Cardiac muscle cell (in vitro differentiated cells and primary cell): ENCODE measurements at regions not wholly inside any gene's neighbourhood (a gene's known extent, or its start where the extent isn't known, plus 50 kb on each side); places are given as distances from the start of the nearest gene placed in this dataset.
A peak's percentile ranks its signal among the peaks of the same experiment; 100 is the strongest.
"Not testable (repeated sequence)": the region's sequence is repeated elsewhere in the genome, so short reads cannot be mapped to it uniquely, and the experiment has no call there.

Experiments
- DNase-seq, 2 donors: peaks; one replicate each; pipeline versions ENCODE4 v3.0.0 to v3.0.0-alpha.2; 2010 to 2017; ENCODE audit warnings: low read depth in 1 of 2, low spot score in 1 of 2
- H3K27ac ChIP-seq: fragments of 200-600 bp; sonication (generic); 2 replicates; pipeline ENCODE4 v1.5.1; 2016
- H3K27me3 ChIP-seq: fragments of 200-600 bp; sonication (generic); 2 replicates; pipeline ENCODE4 v1.6.0; 2016; ENCODE audit warnings: control low read depth
- H3K36me3 ChIP-seq: fragments of 200-600 bp; sonication (generic); 2 replicates; pipeline ENCODE4 v1.5.1; 2016; ENCODE audit warnings: control low read depth
- H3K4me1 ChIP-seq: fragments of 200-600 bp; sonication (generic); 2 replicates; pipeline ENCODE4 v1.8.1; 2017; ENCODE audit warnings: low read depth, mild to moderate bottlenecking, mixed run types
- H3K4me3 ChIP-seq: fragments of 200-600 bp; sonication (generic); 2 replicates; pipeline ENCODE4 v1.5.1; 2016; ENCODE audit warnings: mild to moderate bottlenecking
- H3K9me3 ChIP-seq: fragments of 200-600 bp; sonication (generic); 2 replicates; pipeline ENCODE4 v1.5.1; 2017; ENCODE audit warnings: low read depth, mild to moderate bottlenecking, control low read depth
- CTCF ChIP-seq: IDR thresholded peaks from 2 replicates; pipeline ENCODE4 v1.5.1; 2012; ENCODE audit warnings: low read depth, mild to moderate bottlenecking, low read length

GRCh38 chr1:78743626-78744025, 94.0 kb downstream of the IFI44 start:
- Histone ChIP-seq H3K4me3 (no peak overlapping the region), H3K4me1 (no peaks in the 10 kb centered on the region), H3K36me3 (no peaks in the 10 kb centered on the region), H3K27ac (no peak overlapping the region), H3K27me3 (no peaks in the 10 kb centered on the region), H3K9me3 (no peaks in the 10 kb centered on the region)
- peak; percentile 32 for TF ChIP-seq CTCF
- DNase-seq = peak in 1 of 2 donors; percentile 55

- TF ChIP-seq CTCF = no peak
- Histone ChIP-seq H3K27me3 (no peaks in the 10 kb centered on the region), H3K27ac (no peak overlapping the region), H3K4me1 (no peaks in the 10 kb centered on the region), H3K4me3 (no peak overlapping the region), H3K36me3 (no peaks in the 10 kb centered on the region), H3K9me3 (no peaks in the 10 kb centered on the region)
- DNase-seq = no peak
Observed at GRCh38 chr1:78745111-78745510, 95.5 kb downstream of the IFI44 start.

- H3K4me1 ChIP-seq, H3K27ac ChIP-seq, H3K27me3 ChIP-seq, DNase-seq, H3K4me3 ChIP-seq, H3K9me3 ChIP-seq, H3K36me3 ChIP-seq: not testable (repeated sequence)
Observed at GRCh38 chr1:78753679-78754078, 104.0 kb downstream of the IFI44 start.

- TF ChIP-seq CTCF = no peak
- Histone ChIP-seq H3K4me3 (no peak overlapping the region), H3K4me1 (no peaks in the 10 kb centered on the region), H3K27me3 (no peaks in the 10 kb centered on the region), H3K27ac (no peak overlapping the region), H3K9me3 (no peaks in the 10 kb centered on the region), H3K36me3 (no peaks in the 10 kb centered on the region)
- DNase-seq = no peak
Observed at GRCh38 chr1:78755986-78756385, 106.4 kb downstream of the IFI44 start.

GRCh38 chr1:78758506-78758905, 108.9 kb downstream of the IFI44 start:
- no peaks in the 10 kb centered on the region for H3K36me3 ChIP-seq
- TF ChIP-seq CTCF = no peak
- no peak for DNase-seq
- no peaks in the 10 kb centered on the region for H3K4me1 ChIP-seq
- H3K27me3 ChIP-seq = no peaks in the 10 kb centered on the region
- H3K4me3 ChIP-seq = no peak overlapping the region
- no peak overlapping the region for H3K27ac ChIP-seq
- no peaks in the 10 kb centered on the region for H3K9me3 ChIP-seq

GRCh38 chr1:78759881-78760280, 110.2 kb downstream of the IFI44 start:
- no peak for DNase-seq

More at GRCh38 chr1:78759881-78760280, 110.2 kb downstream of the IFI44 start:
- H3K4me1 ChIP-seq = no peaks in the 10 kb centered on the region
- TF ChIP-seq CTCF = no peak
- no peaks in the 10 kb centered on the region for H3K27me3 ChIP-seq
- no peaks in the 10 kb centered on the region for H3K9me3 ChIP-seq
- no peak overlapping the region for H3K27ac ChIP-seq
- H3K4me3 ChIP-seq = no peak overlapping the region
- H3K36me3 ChIP-seq = no peaks in the 10 kb centered on the region
